A172 (cell line): ENCODE measurements at regions not wholly inside any gene's neighbourhood (a gene's known extent, or its start where the extent isn't known, plus 50 kb on each side); places are given as distances from the start of the nearest gene placed in this dataset.
A peak's percentile ranks its signal among the peaks of the same experiment; 100 is the strongest.

ENCODE experiments used
- DNase-seq: peaks from one replicate; pipeline ENCODE4 v3.0.0-alpha.2; 2015; ENCODE audit warnings: low spot score

GRCh38 chr3:103614719-103615118 is 1179.9 kb downstream of the ZPLD1 start:
- no peak for DNase-seq

GRCh38 chr3:103617961-103618360 is 1183.1 kb downstream of the ZPLD1 start:
- no peak for DNase-seq

DNA sequence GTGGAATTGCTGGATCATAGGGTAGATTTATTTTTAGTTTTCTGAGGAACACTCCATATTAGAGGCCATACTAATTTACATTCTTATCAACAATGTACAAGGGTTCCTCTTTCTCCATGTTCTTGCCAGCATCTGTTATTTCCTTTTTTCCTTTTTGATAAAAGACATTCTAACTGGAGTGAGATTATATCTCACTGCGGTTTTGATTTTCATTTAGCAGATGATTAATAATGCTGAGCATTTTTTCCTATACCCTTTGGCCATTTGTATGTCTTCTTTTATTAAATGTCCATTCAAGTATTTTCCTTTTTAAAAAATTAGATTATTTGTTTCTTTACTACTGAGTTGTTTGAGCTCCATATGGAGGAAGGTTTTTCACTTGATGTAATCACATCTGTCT is 1189.5 kb downstream of the ZPLD1 start:
- DNase-seq = no peak

DNA sequence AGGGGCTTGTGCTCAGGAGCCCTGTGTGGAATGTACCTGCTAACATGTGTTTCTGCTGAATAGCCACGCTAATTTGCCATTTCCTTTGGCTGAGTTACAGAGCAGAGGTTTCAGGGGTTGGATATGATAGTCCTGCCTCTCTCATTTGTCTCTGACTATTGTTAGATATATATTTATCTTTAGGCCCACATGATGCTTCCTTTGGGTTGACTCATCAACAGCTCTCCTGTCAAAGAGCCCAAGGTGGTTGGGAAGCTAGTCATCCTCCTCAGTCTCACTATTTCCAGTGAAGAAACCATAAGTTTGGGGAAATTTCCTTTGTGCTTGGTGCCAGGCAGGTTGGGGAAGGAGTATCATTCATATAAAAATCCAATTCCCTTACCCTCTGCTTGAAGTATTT is 1194.6 kb downstream of the ZPLD1 start:
- DNase-seq = no peak

DNA sequence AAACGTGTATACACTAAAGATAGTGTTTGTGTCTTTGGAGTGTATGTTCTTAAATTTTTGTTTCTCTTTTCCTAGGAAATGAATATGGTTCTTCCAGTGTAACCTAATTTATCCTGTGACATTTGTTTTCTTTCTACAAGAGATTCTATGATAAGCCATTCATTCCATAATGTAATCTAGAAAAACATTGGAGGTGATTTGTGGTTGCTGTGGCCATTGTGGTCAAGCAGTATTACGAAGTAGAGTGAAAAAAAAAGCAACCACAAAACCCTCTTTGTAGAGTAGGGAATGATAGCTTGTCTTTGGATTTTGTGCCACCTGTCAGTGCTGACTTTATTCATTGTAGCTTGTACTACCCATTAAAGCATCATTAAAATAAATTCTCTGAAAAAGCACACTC is 1209.6 kb downstream of the ZPLD1 start:
- peak; percentile 8 for DNase-seq

DNA sequence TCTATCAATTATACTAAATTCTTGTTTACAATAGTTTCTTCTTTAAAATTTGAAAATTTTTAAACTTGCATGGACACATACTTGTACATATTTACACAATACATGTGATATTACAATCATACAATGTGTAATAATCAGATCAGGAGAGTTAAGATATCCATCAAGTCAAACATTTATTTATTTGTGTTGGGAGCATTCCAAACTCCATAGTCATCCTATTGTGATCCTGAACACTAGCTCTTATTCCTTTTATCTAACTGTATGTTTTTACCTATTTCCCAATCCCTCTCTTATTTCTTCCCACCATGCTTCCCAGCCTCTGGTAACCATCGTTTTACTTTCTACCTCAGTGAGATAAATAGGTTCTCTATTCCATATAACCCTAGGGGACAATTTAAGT is 1219.2 kb downstream of the ZPLD1 start:
- DNase-seq = no peak

GRCh38 chr3:103657756-103658155 is 1222.9 kb downstream of the ZPLD1 start:
- no peak for DNase-seq

GRCh38 chr3:103660810-103661209 is 1226.0 kb downstream of the ZPLD1 start:
- no peak for DNase-seq

DNA sequence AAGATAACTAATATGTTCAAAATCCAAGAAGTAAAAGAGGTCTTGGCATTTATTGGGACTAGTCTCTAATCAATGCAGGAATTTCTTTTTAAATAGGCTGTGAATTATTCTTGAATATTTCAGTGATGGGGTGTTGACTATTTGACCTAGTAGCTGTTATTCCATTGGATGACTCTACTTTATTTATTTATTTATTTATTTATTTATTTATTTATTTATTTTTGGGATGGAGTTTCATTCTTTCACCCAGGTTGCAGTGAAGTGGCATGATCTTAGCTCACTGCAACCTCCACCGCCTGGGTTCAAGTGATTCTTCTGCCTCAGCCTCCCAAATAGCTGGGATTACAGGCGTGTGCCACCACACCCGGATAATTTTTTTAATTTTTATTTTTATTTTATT is 1227.8 kb downstream of the ZPLD1 start:
- no peak for DNase-seq

DNA sequence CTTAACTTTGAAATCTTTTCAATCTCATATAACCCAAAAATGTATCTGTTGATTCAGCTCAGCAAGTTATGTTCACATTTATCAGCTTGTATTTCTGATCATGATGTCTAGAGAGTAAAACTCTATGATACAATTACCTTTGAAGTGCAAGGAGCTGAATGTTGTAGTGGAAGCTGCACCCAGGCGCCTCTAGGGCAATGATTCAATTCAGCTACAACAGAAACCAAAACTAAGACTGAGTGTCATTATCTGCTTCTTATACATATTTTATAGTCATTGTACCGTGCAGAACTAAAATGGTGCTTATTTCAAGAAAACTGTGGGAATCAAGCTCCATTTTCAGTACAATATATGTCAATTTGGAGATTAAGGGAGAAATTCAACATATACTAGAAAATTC is 1237.5 kb downstream of the ZPLD1 start:
- DNase-seq = no peak

GRCh38 chr3:103684904-103685303 is 1250.1 kb downstream of the ZPLD1 start:
- no peak for DNase-seq

- no peak for DNase-seq
These were observed 1251.1 kb downstream of the ZPLD1 start for GRCh38 chr3:103685939-103686338.

GRCh38 chr3:103690536-103690935 is 1255.7 kb downstream of the ZPLD1 start:
- no peak for DNase-seq

- DNase-seq = no peak
These were observed 1259.0 kb downstream of the ZPLD1 start for GRCh38 chr3:103693831-103694230.

GRCh38 chr3:103698646-103699045 is 1263.8 kb downstream of the ZPLD1 start:
- no peak for DNase-seq

- DNase-seq = no peak
These were observed 1264.4 kb downstream of the ZPLD1 start for GRCh38 chr3:103699228-103699627.

DNA sequence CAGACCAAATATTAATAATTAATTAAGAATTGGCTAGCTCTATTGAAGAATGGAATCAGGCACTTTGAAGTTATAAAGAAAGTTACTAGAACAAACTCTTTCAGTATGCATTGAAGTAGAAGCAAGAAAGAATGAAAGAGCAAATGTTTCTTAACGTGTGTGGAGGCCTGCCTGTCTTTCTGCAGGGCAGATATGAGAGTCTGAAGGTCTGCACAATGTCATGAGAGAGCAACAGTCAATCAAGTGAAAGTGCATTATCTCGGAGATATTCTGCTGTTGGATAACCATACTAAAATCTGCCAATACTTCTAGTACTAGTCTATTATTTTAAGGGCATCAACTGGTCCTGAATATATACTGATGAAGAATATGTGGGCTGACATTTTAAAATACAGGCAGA is 1270.8 kb downstream of the ZPLD1 start:
- DNase-seq = no peak

DNA sequence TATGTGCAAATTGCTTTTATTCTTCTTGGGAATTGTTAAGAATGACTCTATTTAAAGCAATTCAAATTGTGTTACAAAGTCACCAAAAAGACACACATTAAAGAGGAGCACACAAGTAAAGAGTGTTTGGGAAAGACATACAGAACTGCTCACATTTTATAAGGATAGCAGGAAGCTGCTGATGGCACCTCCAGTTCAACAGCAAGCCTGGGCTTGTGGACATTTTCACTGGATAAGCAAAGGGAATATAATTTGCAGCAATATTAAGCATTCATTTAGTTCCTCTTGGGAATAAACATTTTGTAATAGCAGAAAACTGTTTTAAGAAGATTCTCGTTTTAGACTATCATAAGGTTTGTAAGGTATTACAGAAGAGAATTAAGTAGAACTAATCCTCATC is 1271.9 kb downstream of the ZPLD1 start:
- DNase-seq = no peak

DNA sequence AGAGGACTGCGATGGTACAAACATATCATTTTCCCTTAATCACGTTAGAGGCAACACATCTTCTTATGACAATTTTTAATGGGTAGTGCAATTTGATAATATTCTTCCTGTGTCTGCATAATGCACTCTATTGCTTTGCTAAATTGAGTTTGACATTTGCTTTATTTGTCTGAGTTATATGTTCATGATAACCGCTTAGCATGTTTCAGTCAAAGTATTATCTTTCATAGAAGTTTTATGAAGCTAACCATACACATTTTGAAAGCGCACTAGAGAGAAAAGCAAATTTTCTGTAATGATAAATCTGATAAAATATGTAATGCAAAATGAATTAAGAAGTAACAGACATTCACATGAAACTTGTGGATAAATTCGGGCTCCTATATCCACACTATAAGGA is 1276.9 kb downstream of the ZPLD1 start:
- DNase-seq = no peak

DNA sequence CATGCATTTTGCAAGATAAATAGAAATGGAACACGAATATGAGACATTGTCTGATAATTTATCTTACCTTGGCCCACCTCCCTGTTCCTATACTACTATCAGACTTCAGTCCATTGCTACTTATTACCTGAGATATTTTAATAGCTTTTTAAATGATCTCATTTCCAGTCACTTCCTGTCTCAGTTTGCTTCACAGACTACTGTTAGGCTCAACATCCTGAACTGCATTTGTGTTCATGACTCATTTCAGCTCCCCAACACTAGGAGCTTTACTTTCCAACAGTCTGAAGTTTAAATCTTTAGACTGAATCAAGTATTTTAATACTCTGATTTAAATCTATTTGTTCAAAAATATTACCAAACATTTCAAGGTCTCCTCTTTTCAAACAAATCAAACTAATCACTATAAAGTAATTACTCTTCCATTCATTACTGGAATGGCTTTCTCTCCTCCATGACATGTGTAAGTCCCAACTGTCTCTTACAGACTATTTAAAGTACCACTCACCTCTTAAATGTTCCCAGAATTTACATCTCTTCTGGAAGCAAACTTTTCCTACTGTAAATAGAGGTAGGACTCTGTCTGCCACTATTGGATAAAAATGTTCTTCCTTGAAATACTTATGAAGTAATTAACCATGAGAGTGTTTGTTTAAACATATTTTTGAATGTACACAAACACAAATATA is 1277.6 kb downstream of the ZPLD1 start:
- DNase-seq = peak; percentile 44

DNA sequence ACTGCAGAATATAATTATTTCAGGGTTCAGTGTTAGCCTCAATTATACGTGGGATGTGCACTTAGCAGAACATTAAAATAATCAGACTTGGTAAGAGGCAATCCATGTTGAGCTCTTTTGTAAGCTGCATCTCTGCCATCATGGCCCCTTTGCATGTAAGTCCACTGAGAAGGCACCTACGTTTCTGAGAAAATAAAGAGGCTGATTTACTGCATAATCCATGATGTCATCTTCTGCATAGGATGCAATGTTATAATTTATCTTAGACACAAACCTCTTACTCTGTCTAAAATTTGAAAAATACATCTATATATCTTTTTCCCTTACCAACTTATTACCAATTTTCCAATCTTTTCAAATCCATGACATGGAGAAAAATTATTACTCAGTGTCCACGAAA is 1294.7 kb downstream of the ZPLD1 start:
- DNase-seq = no peak

DNA sequence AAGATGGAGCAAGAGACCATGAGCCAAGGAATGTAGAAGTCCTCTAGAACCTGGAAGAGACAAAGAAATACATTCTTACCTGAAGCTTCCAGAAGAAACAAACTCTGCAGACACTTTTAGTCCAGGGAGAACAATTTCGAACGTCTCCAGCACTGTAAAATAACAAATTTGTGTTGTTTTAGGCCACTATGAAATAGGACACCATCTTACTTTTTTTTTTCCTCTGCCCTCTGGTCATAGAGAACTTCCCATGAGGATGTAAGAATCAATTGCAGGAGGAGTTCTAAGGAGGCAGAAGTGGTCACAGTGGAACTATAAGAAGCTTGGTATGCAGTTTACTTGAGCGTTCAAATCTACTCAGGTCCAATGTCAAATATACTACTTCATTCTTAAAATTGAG is 1295.9 kb downstream of the ZPLD1 start:
- no peak for DNase-seq

- DNase-seq = no peak
These were observed 1318.2 kb downstream of the ZPLD1 start for GRCh38 chr3:103752986-103753385.

GRCh38 chr3:103767635-103768034 is 1332.8 kb downstream of the ZPLD1 start:
- no peak for DNase-seq
